Spleen (tissue), 7 donors: ENCODE measurements at regions not wholly inside any gene's neighbourhood (a gene's known extent, or its start where the extent isn't known, plus 50 kb on each side); places are given as distances from the start of the nearest gene placed in this dataset.

Experiments used
- CTCF ChIP-seq, 11 experiments: fragments of 200-600 bp in 7 of 11; fragments of 450-650 bp in 4 of 11; sonication (generic) in 4 of 11; IDR thresholded peaks in 8 of 11; conservative IDR thresholded peaks in 3 of 11; 1 replicate in 7 of 11; 2 replicates in 4 of 11; pipeline versions ENCODE4 v1.4.0 to v1.8.0; 2016 to 2021; ENCODE audit warnings: antibody characterized with exemption in 11 of 11, inconsistent platforms in 4 of 11, mild to moderate bottlenecking in 1 of 11
- POLR2A ChIP-seq, 3 donors: fragments of 450-650 bp; IDR thresholded peaks; one replicate each; pipeline ENCODE4 v1.5.1; 2017; ENCODE audit warnings: antibody characterized with exemption in 3 of 3, mild to moderate bottlenecking in 1 of 3
- POLR2AphosphoS5 ChIP-seq, 3 donors: sonication (generic); formaldehyde crosslinking; IDR thresholded peaks; one replicate each; pipeline ENCODE4 v1.5.1; 2017; ENCODE audit warnings: antibody characterized with exemption in 3 of 3
- donor health status: DM: no; HTN: no; CAD: no; lungs with moderate emphysema.
- donor health status: DM: no; HTN: no; CAD: no.
- donor health status: DM: no; HTN: no; CAD: no.

GRCh38 chr2:57957238-57957637 lies 89.4 kb upstream of the VRK2 start:
- TF ChIP-seq CTCF (IDR thresholded peaks at IDR 0.05 in 8 of 11, conservative IDR thresholded peaks at IDR 0.05 in 3 of 11) (no peak), POLR2AphosphoS5 (IDR thresholded peaks at IDR 0.05) (no peak), POLR2A (IDR thresholded peaks at IDR 0.05) (no peak)
